ENCODE measurements at regions not wholly inside any gene's neighbourhood (a gene's known extent, or its start where the extent isn't known, plus 50 kb on each side); places are given as distances from the start of the nearest gene placed in this dataset.

DNA sequence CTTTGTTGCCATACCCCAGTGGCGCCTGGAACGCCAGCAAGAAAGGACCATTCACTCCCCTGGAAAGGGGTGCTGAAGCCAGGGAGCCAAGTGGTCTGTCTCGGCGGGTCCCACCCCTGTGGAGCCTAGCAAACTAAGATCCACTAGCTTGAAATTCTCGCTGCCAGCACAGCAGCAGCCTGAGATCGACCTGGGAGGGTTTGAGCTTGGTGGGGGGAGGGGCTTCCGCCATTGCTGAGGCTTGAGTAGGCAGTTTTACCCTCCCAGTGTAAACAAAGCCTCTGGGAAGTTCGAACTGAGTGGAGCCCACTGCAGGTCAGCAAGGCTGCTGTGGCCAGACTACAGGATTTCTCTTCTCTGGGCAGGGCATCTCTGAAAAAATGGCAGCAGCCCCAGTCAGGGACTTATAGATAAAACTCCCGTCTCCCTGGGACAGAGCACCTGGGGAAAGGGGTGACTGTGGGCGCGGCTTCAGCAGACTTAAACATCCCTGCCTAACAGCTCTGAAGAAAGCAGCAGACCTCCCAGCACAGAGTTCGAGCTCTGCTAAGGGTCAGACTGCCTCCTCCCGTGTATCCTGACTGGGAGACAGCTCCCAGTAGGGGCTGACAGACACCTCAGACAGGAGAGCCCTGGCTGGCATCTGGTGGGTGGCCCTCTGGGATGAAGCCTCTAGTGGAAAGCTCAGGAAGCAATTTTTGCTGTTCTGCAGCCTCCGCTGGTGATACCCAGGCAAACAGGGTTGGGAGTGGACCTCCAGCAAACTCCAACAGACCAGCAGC, 281.1 kb upstream of the SP4 start:
- no peak for DNase-seq (ENCODE audit: low read depth in 2 of 2)

DNA sequence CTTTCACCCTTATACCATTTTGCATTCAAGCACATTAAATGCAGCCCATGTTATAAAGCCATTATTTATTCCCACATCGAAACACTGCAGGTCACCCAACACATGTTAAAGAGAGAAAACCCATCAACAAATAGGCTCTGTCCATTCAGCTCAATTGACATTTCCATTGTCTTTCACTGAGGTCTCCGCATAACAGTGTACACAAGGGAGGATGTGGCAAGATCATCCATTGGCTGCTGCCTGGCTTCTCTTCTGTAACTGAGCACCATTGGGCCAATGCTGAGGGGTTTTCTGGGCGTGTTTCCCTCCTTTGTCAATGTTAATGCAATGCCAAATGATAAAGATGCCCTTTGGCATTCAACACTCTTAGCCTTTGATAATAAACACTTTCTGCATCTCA, 278.1 kb upstream of the SP4 start:
- no peak for DNase-seq (ENCODE audit: low read depth in 2 of 2)

DNA sequence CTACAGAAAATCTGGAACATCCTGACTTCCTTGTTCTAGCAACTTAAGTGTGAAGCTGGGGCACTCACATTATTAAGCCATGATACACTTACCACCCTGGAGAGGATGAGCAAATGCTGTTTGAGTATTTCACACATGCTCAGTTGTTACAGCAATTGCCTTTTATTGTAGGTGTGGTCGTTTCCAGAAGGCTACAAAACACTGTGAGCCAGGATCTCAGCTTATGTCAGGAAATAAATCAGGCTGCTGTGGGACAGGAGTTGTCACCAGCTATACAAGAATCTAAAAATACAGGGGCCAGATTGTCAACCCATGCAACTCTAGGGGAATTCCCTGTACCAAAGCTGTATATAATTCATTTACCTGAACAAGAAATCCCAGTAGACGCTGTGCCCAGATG, 273.3 kb upstream of the SP4 start:
- DNase-seq (ENCODE audit: low read depth in 2 of 2) = no peak

DNA sequence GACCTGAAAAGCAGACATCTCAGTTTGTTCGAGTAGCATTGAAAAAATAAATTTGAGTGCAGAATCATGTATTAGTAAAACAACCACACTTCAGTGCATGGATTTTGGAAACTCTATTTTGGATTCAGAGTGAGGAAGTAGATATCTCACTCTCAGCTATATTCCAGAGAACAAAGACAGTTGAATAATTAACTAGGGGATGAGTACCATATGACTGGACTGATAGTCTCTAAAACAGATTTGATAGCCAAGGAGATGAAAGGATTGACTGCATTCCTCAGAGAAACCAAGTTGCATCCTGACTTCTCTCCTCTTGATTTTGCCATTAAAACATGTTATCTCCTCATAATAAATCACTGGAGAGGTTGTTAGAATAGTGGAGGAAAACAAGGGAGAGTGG, 268.4 kb upstream of the SP4 start:
- DNase-seq (ENCODE audit: low read depth in 2 of 2) = no peak

DNA sequence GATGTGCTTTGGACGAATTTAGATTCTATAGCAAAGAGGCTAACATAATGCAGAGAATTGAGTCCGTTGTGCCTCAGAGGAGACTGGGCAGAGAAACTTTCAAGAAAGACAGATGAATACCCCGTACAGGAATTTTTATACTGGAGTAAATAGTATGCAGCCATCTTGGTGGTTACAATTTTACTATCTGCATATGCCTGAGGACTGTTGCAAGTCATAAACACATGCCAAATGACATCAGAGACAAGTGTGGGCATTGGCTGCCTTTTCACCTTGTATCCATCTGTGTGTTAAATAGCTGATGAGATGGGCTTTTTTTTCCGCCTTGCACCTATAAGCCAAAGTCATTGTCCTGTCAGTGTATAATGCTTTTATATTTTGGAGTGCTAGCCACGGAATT, 267.5 kb upstream of the SP4 start:
- no peak for DNase-seq (ENCODE audit: low read depth in 2 of 2)

DNA sequence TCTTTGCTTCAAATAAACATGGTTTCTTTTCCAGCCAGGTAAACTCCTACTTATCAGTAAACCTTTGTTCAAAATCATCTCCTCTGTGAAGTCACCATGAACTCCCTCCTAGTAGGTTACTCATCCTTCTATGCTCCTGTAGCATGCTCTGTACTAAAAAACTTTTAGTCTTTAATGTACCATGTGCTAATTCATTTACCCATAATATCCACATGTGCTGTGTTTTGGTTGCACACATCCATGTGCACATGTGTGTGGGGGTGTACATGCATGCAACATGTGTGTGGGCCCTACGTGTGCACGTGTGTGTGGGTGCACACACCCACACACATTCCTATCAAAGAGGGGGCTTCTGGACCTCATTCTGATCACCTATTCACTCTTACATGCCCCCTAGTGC, 259.9 kb upstream of the SP4 start:
- no peak for DNase-seq (ENCODE audit: low read depth in 2 of 2)

DNA sequence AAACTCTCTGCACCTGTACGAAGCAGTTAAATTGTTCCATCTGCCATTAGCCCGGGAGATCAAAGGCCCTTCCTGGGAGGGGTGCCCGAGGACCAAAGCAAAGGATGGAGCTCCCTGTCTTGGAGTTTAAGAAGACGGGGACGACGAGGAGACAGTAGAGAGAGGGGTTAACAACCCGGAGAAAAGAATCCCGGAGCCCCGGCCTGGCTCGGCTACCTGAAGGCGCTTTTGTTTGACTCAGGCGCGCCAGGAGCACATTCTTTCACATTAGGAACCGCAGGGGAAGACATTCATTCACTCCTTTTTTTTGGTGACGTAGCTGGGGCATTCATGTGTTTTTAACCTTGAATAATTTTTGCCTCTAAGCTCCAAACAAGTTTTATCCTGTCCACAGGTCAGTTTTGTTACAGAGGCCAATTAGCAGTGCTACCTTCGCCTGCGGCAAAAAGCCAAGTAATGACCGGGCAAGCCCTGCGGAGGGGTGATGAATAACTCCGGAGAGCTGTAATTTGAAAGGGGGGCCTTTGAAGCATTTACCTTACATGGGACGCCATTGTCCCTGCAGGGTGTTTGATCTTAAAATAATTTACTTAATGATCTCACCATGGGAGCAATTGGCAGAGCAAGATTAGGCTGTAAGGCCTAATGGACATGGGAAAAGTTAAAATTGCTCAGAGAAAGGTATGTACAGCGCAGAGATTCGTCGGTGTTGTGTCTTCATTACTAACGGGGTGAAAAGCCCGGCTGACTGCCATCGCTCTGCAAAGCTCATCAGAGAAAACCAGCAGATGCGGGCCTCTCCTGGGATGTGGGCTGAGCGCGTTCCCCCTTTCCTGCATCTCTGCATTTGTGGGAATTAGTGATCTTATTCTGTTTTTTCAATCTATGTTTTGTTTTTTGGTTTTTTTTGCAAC, 258.0 kb upstream of the SP4 start:
- DNase-seq (ENCODE audit: low read depth in 2 of 2) = no peak

DNA sequence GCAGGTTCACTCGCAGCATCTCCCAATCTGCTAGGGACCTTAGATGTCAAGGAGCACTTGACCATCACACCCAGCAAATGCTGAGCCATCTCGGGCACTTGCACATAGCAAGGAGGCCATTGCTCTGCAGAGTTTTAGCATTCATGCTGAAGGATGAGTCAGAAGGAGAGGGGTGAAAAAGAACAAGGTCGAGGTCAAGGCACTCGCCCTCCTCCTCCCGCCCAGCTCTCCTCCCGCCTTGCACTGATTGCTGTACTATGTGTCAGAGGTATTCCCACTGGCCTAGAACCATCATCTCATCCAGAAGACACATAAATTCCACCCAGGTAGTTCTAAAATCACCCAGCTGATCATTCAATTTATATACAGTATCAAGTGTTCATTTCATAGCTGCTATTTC, 255.1 kb upstream of the SP4 start:
- no peak for DNase-seq (ENCODE audit: low read depth in 2 of 2)

DNA sequence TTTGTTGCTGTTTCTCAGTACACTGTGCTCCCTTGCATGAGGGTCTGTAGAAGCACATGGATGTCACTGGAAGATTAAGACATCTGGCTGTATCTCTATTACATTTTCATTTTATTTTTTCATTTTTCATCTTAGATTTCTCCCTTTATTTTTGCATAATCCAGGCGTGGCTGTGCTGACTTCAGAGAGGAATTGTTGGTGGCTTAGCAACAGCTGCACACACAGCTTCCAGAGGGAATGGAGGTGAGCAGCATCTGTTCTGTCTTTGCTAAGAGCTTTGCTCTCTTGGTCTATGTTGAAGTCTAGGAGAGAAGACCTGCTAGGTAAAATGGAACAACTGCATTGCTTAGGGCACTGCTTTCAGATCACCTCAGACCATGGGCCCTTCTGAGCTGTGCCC, 254.4 kb upstream of the SP4 start:
- no peak for DNase-seq (ENCODE audit: low read depth in 2 of 2)

DNA sequence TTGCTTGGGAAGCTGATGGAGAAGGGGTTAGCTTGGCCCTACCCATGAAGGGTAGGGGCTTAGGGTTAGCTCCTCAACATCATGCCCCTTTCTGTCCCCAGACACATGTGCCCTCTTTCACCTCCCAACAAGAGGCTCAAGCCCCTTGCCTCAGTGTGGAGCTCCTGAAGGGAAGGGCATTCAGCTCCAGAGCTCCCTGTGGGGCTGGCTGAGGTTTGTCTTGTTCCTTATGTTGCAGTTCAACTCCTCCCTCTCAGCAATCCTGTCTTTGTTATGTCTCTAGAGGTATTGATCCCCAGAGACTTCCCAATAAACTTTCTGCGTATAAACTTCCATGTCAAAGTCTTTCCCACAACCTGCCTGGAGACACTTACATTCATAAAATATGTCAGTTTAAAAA, 252.2 kb upstream of the SP4 start:
- DNase-seq (ENCODE audit: low read depth in 2 of 2) = no peak

DNA sequence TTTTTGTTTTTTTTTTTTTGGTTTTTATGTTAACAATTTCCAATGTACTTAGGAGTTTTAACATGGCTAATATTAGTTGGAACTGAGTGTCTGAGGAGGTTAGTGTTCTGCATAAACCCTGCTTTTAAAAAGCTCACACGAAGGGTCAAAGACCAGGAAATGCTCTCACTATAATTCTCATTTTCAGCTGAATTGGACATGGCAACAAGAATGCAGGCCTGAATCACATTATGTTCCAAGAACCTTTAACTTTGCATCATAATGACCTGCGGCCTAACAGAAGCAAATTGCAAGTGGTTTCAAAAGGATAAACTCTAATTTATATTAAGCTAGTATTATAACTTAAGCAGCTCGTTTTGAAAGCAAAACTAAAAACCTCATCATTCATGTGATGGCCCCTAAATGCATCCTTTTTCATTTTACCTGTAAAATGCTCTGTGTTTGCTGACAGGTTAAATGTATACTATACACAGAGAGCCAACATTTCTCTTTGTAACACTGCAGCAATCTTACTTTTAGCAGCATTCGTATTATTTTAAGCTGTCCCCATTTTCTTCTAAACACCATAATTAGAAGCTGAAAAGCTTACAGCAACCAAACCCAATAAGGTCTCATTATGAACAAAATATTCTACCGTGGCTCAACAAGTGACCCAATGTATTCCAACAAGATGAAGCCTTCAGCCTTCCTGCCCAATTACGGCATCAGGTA, 242.8 kb upstream of the SP4 start:
- DNase-seq (ENCODE audit: low read depth in 2 of 2) = no peak

DNA sequence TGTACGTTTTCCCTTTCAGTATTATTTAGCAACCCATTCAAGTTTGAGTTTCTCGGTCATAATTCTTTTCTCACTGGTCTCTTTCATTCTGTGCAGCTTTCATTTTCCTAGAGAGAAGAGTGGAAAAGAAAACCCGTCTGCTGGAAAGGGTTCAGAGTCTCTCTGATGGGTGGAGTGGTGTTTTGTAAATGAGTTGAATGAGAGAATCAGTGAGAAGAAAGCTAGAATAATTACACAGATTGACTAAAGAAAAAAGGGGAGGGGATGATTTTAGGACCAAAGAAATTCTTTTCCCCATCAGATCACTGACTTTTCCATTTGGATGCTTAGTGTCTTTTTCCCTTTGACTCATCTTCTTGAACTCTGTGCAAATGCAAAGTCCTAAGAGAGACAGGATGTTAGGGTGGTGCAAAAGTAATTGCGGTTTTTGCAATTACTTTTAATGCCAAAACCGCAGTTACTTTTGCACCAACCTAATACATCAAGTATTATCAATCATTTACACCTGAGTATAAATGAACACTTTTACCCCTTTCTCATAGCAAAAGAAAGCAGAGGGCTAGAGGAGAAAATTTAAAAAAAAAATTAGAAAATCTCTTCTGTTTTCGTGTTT, 242.1 kb upstream of the SP4 start:
- DNase-seq (ENCODE audit: low read depth in 2 of 2) = no peak

DNA sequence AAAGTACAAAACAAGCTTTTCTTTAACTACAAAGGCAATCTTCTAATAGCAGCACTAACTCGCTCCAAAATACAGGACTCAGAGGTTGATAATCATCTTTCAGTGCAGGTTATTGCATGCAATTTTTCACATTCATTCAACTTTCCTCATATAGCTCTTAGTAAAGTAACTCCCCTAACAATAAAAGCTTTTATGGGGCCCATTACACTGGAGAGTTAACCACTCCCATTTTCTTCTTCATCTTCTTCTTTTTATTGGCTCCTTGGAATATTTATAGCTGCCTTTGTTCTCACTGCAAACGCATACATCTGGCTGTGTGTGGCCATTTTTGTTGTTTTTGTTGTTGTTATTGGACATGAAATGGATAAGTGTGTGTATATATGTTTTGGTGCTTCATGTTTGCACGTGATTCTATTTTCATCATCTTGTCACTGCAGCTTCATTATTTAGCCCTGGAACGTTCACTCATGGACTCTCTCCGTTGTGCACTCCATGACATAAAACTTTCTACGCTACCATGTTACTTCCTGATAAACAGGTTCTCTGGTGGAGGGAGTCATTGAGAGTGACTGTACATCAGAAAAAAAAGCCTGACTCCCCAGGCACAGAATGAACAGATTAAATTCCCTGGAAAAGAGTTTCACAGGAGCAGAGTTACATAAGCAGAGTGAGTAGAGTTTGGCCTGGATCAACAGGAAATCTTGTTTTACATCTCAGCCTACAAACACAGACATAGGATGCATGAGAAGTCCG, 236.4 kb upstream of the SP4 start:
- no peak for DNase-seq (ENCODE audit: low read depth in 2 of 2)

DNA sequence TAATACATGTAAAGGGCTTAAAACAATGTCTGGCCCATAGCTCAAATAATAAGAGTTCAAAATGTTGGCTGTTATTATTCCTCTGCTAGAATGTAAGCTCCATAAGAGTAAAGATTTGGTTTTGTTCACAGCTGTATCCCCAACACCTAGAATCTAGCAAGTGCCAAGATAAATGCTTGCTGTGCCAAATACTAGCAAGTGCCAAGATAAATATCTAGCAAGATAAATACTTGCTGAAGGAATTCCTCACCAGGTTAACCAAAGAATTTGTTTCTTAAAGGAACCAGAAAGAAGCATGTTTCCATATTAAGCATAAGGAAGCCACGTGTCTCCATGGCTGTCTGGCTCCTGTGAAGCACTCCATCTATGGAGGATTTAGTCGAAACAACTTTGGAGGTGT, 235.2 kb upstream of the SP4 start:
- no peak for DNase-seq (ENCODE audit: low read depth in 2 of 2)

DNA sequence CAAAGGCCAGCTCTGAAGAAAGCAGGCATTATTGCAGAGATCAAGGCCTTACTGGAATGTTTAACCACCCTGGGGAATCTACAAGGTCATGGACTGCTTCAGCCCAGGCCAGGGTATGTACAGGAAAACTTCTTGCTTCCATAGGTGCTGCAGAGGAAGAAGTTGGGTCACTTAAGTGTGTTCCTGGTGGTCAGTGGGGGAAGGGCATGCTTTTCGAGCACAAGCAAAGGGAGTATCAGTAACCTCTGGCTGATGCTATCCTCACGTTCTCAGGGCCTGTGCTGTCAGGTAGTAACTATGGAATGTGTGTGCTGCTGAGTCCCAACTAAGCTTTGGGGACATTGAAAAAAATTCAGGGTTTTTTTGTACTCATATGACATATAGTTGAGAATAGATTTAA, 234.0 kb upstream of the SP4 start:
- DNase-seq (ENCODE audit: low read depth in 2 of 2) = no peak

DNA sequence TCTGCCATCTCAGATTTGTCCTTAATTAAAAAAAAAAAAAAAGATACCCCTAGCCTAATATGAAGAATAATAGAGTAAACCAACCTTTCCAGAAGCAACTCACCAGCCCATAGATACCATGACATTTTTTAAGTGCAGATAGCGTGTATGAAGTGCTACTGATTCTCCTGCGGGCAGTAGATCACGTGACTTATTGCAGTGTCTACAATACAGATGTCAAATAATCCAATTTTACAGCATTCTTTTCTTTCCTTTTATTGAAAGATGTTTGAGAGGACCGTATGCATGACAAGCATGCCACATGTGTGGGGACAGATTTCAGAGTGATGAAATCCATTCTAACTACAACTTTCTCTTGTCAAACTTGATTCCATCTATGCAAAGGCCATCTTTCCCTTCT, 232.9 kb upstream of the SP4 start:
- no peak for DNase-seq (ENCODE audit: low read depth in 2 of 2)

DNA sequence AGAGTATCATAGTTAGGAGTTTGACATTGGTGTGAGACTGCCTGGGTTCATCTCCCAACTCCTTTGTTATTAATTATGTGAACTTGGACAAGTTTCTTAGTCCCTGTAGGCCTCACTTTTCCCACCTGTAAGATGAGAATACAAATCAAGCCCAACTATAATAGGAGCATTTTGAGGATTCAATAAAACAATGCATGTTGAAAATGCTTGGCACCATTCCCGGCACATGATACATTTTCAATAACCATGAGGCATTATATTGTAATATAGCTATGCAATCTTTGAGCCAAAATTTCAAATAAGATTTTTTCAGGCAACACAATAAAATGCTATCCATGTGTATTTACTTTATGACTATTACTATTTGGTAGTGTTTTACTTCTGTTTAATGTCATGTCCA, 229.0 kb upstream of the SP4 start:
- DNase-seq (ENCODE audit: low read depth in 2 of 2) = no peak

DNA sequence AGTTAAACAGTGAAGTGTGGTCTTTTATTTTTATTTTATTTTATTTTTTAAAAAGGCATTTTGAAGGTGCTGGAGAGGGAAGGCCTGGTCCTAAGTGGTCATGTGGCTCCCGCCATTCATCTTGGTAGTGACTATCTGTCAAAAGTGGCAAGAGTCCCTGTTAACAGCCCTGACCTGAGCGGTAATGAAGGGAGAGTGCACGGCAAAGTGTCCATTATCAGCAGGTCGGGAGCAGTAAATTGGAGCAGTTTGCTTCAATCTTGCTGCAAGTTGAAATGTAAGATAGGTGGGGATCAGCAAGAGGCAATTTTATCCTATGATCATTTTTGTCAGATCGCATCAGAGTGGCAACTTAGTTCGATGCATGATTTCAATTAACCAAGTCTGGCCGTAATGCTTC, 227.4 kb upstream of the SP4 start:
- no peak for DNase-seq (ENCODE audit: low read depth in 2 of 2)

DNA sequence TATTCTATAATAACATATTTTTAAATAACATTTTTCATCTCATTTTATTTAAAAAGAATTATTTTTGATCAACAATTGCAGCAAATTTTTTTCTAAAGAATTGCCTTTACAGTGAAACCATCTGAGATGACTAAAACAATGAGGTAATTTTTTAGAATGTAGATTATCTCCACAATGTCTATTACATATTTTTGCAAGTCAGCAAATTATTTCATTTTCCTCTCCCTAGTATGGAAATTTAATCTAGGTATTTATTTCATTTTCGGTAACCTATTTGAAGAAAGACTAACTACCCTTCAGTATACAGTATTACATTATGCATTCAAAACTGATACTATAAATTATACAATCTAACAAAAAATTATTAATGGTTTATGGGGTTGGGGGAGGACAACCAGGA, 213.2 kb upstream of the SP4 start:
- DNase-seq (ENCODE audit: low read depth in 2 of 2) = no peak

DNA sequence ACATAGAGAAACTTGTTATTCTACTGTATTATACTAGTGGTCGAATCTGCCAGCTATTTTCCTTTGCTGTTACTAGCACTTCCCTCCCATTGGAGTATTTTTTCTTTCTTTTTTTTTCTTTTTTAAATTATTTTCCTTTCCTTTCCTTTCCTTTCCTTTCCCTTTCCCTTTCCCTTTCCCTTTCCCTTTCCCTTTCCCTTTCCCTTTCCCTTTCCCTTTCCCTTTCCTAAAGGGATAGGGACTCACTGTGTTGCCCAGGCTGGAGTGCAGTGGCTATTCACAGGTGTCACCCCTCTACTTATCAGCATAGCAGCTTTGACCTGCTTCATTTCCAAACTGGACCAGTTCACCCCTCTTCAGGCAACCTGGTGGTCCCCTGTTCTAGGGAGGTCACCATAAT, 212.6 kb upstream of the SP4 start:
- DNase-seq (ENCODE audit: low read depth in 2 of 2) = no peak

DNA sequence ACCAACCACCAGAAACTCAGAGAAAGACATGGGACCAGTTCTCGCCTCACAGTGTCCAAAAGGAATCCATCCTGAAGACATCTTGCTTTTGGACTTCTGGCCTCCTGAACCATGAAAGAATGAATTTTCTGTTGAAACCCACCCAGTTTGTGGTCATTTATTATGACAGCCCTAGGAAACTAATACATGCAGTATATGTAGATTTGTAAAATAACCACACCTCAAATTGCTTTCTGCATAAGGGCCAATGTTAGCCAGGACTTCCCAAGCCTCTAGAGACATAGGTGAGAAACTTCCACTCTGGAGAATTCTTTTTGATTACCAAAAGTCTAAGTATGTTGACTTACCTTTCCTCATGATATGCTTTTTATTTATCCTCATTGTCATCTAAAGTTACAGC, 210.5 kb upstream of the SP4 start:
- no peak for DNase-seq (ENCODE audit: low read depth in 2 of 2)

DNA sequence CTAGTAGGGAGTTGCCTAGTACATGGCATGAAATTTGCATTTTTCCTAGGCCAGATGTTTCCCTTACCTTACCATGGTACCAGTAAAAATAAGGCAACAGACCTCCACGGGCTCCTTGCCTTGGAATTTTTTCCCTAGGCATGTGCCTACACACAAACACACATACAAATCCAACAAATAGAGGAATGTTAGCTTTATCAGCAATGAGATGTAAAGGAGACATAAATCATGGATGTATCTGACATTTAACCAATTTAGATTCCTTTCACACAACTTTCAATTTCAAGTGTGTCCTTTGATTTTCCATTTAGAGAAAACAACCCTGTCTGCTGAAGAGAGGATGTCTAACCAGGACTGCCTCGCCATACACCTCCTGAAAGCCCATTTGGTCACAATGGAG, 209.7 kb upstream of the SP4 start:
- DNase-seq (ENCODE audit: low read depth in 2 of 2) = no peak
